Upper lobe of left lung (tissue), 6 donors: ENCODE measurements at regions not wholly inside any gene's neighbourhood (a gene's known extent, or its start where the extent isn't known, plus 50 kb on each side); places are given as distances from the start of the nearest gene placed in this dataset.

Experiments used
- ATAC-seq, 2 donors: fragments of 200-7000 bp; cut with Tn5 transposase; one replicate each; pipeline ENCODE4 v1.9.1; 2022; ENCODE audit warnings: mild to moderate bottlenecking in 2 of 2, moderate library complexity in 2 of 2; ENCODE audit not compliant: low FRiP score in 2 of 2
- DNase-seq, 2 donors: peaks; one replicate each; pipeline ENCODE4 v3.0.0-alpha.2; 2019 to 2020
- H3K27ac ChIP-seq, 4 donors: fragments of 200-600 bp; sonication (generic); one replicate each; pipeline ENCODE4 v1.5.1; 2016 to 2019
- H3K27me3 ChIP-seq, 4 donors: fragments of 200-600 bp; sonication (generic); one replicate each; pipeline ENCODE4 v1.5.1; 2017 to 2019
- H3K36me3 ChIP-seq, 4 donors: fragments of 200-600 bp; sonication (generic); one replicate each; pipeline ENCODE4 v1.5.1; 2016 to 2019
- H3K4me1 ChIP-seq, 4 donors: fragments of 200-600 bp; sonication (generic); one replicate each; pipeline ENCODE4 v1.5.1; 2018 to 2019
- H3K4me3 ChIP-seq, 4 donors: fragments of 200-600 bp; sonication (generic); one replicate each; pipeline ENCODE4 v1.5.1; 2017 to 2019; ENCODE audit warnings: mild to moderate bottlenecking in 2 of 4, moderate library complexity in 1 of 4
- H3K9me3 ChIP-seq, 4 donors: fragments of 200-600 bp; sonication (generic); one replicate each; pipeline ENCODE4 v1.5.1; 2018 to 2019
- EP300 ChIP-seq, 4 donors: sonication (generic); formaldehyde crosslinking; IDR thresholded peaks; one replicate each; pipeline ENCODE4 v1.5.1; 2017; ENCODE audit warnings: antibody characterized with exemption in 4 of 4, control low read depth in 2 of 4
- POLR2A ChIP-seq, 4 donors: fragments of 450-650 bp; IDR thresholded peaks; one replicate each; pipeline ENCODE4 v1.5.1; 2016 to 2017; ENCODE audit warnings: antibody characterized with exemption in 4 of 4, mild to moderate bottlenecking in 2 of 4
- POLR2AphosphoS5 ChIP-seq, 2 donors: sonication (generic); formaldehyde crosslinking; IDR thresholded peaks; one replicate each; pipeline ENCODE4 v1.5.1; 2017; ENCODE audit warnings: antibody characterized with exemption in 2 of 2
- WGBS, 2 donors: methylation state at CpG; one replicate each; pipeline ENCODE4 v1.1.5; 2017 to 2018; 5-methylcytosine and 5-hydroxymethylcytosine counted together
- TF ChIP-seq, protein P1 (sequence below), 6 experiments: fragments of 450-650 bp in 4 of 6; fragments of 200-600 bp in 2 of 6; sonication (generic) in 2 of 6; IDR thresholded peaks; one replicate each; pipeline ENCODE4 v1.5.1; 2016 to 2019; ENCODE audit warnings: antibody characterized with exemption in 6 of 6
- donor health status: DM: no; HTN: no; CAD: no; lungs with moderate emphysema.
- donor health status: DM: no; HTN: yes; CAD: no; lungs with severe emphysema.

DNA sequence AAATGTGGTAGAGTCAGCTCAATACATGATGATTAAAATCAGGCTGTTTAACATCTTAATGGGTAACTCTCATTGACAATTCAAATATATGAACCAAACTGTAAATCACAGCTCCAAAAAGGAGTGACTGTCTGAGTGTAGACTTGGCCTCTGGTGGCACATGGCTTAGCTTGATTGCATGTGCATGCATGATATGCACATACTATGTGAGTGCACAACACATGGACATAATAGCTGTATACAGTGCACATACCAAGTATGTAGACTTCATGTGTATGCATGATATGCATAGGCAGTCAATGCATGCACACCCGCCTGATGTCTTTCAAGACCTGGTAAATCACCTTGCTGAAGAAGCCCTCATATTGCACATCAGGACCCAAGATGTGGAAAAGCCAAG is 252.0 kb upstream of the SOX11 start:
- H3K9me3 ChIP-seq = no peaks in the 10 kb centered on the region
- no peak for DNase-seq
- H3K27me3 ChIP-seq = no peaks in the 10 kb centered on the region
- no peaks in the 10 kb centered on the region for H3K36me3 ChIP-seq
- no peak overlapping the region for H3K27ac ChIP-seq
- no peak for ATAC-seq
- no peak for TF ChIP-seq EP300 (IDR thresholded peaks at IDR 0.05)
- no peak for TF ChIP-seq POLR2AphosphoS5 (IDR thresholded peaks at IDR 0.05)
- TF ChIP-seq POLR2A (IDR thresholded peaks at IDR 0.05) = no peak
- TF ChIP-seq, protein P1, sequence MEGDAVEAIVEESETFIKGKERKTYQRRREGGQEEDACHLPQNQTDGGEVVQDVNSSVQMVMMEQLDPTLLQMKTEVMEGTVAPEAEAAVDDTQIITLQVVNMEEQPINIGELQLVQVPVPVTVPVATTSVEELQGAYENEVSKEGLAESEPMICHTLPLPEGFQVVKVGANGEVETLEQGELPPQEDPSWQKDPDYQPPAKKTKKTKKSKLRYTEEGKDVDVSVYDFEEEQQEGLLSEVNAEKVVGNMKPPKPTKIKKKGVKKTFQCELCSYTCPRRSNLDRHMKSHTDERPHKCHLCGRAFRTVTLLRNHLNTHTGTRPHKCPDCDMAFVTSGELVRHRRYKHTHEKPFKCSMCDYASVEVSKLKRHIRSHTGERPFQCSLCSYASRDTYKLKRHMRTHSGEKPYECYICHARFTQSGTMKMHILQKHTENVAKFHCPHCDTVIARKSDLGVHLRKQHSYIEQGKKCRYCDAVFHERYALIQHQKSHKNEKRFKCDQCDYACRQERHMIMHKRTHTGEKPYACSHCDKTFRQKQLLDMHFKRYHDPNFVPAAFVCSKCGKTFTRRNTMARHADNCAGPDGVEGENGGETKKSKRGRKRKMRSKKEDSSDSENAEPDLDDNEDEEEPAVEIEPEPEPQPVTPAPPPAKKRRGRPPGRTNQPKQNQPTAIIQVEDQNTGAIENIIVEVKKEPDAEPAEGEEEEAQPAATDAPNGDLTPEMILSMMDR (IDR thresholded peaks at IDR 0.05) = no peak
- WGBS, 2 donors = 92 to 96% methylated on average over 1 of the region's 1 CpG
- H3K4me1 ChIP-seq = no peaks in the 10 kb centered on the region
- no peak overlapping the region for H3K4me3 ChIP-seq

DNA sequence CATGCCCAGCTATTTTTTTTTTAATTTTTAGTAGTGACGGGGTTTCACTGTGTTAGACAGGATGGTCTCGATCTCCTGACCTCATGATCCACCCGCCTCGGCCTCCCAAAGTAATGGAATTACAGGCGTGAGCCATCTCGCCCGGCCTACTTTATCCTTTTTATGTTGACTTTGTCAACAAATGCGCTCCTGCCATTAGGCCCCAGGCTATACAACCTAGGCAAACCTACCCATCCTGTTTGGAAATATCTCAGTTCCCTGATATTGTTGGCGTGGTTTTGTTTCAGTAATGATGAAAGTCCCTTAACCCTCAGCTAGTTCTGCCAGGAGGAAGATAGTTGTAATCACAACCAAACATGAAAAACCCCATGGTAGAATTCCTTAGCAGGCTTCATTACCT is 249.4 kb upstream of the SOX11 start:
- no peak for TF ChIP-seq POLR2AphosphoS5 (IDR thresholded peaks at IDR 0.05)
- TF ChIP-seq EP300 (IDR thresholded peaks at IDR 0.05) = no peak
- TF ChIP-seq POLR2A (IDR thresholded peaks at IDR 0.05) = no peak
- TF ChIP-seq, protein P1 (IDR thresholded peaks at IDR 0.05) = no peak
- Histone ChIP-seq H3K36me3 (no peaks in the 10 kb centered on the region), H3K27ac (no peak overlapping the region), H3K27me3 (no peaks in the 10 kb centered on the region), H3K9me3 (no peaks in the 10 kb centered on the region), H3K4me3 (no peak overlapping the region), H3K4me1 (no peaks in the 10 kb centered on the region)
- WGBS, 2 donors = 94% methylated on average over 9 of the region's 9 CpGs
- ATAC-seq = no peak
- no peak for DNase-seq

DNA sequence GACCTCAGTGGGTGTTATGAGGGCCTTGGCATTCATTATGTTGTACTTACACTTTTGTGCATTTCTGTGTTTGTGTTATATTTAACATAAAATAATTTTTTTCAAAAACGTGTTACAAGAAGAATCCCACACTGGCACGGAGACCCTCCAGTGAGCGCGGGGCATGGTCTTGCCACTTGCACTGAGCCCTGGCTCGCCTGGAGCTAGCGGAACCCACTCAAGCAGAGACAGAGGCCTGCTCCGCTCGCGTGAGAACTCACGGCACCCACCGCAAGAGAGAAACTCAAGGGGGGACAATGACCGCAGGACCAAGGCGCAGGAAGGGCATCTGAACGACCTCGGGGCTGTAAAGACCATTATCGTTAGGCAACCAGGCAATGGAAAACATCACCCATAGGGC is 248.0 kb upstream of the SOX11 start:
- Histone ChIP-seq H3K27me3 (no peaks in the 10 kb centered on the region), H3K4me3 (no peak overlapping the region), H3K27ac (no peak overlapping the region), H3K36me3 (no peaks in the 10 kb centered on the region), H3K9me3 (no peaks in the 10 kb centered on the region), H3K4me1 (no peaks in the 10 kb centered on the region)
- 93 to 97% methylated on average over 16 of the region's 16 CpGs for WGBS, 2 donors
- peak in 1 of 2 donors; percentile 44 for DNase-seq
- ATAC-seq = no peak
- no peak for TF ChIP-seq EP300 (IDR thresholded peaks at IDR 0.05)
- TF ChIP-seq POLR2A (IDR thresholded peaks at IDR 0.05) = no peak
- TF ChIP-seq, protein P1 (IDR thresholded peaks at IDR 0.05) = no peak
- no peak for TF ChIP-seq POLR2AphosphoS5 (IDR thresholded peaks at IDR 0.05)

DNA sequence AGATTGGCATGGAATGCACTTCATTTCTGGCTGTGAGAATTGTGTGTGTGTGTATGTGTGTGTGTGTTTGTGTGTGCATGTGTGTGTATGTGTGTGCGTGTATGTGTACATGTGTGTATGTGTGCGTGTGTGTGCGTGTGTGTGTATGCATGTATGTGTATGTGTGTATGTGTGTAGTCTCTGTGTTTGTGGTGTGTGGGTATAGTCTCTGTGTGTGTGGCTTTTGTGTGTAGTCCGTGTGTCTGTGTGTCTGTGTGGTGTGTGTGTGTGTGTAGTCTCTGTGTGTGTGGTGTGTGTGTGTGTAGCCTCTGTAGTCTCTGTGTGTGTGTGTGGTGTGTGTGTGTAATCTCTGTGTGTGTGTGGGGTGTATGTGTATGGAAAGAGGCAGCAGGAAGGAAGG is 247.3 kb upstream of the SOX11 start:
- WGBS, 2 donors = 89 to 95% methylated on average over 4 of the region's 4 CpGs
- TF ChIP-seq POLR2A (IDR thresholded peaks at IDR 0.05) (no peak), POLR2AphosphoS5 (IDR thresholded peaks at IDR 0.05) (no peak), EP300 (IDR thresholded peaks at IDR 0.05) (no peak)
- TF ChIP-seq, protein P1 (IDR thresholded peaks at IDR 0.05) = no peak
- DNase-seq (no peak), ATAC-seq (no peak)
- H3K9me3 ChIP-seq = no peaks in the 10 kb centered on the region
- no peak overlapping the region for H3K4me3 ChIP-seq
- H3K36me3 ChIP-seq = no peaks in the 10 kb centered on the region
- H3K27me3 ChIP-seq = no peaks in the 10 kb centered on the region
- no peaks in the 10 kb centered on the region for H3K4me1 ChIP-seq
- no peak overlapping the region for H3K27ac ChIP-seq

DNA sequence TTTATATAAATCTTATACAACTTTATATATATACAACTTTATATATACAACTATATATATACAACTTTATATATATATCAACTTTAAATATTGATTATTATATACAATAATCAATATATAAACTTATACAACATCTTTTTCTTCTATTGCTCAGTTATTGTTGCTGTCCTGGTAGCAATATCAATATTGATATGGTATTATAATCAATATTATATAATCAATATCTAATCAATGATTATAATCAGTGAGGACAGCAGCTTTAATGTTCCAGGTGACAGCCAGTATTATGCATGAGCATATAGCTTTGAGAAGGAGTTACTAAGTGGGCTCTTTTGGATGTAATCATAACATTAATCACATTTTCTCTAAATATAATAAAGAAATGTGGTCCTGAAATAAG is 242.3 kb upstream of the SOX11 start:
- no peak for TF ChIP-seq POLR2A (IDR thresholded peaks at IDR 0.05)
- TF ChIP-seq EP300 (IDR thresholded peaks at IDR 0.05) = no peak
- TF ChIP-seq POLR2AphosphoS5 (IDR thresholded peaks at IDR 0.05) = no peak
- TF ChIP-seq, protein P1 (IDR thresholded peaks at IDR 0.05) = no peak
- DNase-seq = no peak
- Histone ChIP-seq H3K9me3 (no peaks in the 10 kb centered on the region), H3K27me3 (no peaks in the 10 kb centered on the region), H3K27ac (no peak overlapping the region), H3K4me1 (no peaks in the 10 kb centered on the region), H3K36me3 (no peaks in the 10 kb centered on the region), H3K4me3 (no peak overlapping the region)
- no peak for ATAC-seq
